GM10266 (cell line): ENCODE measurements at regions not wholly inside any gene's neighbourhood (a gene's known extent, or its start where the extent isn't known, plus 50 kb on each side); places are given as distances from the start of the nearest gene placed in this dataset.
"Not testable (repeated sequence)": the region's sequence is repeated elsewhere in the genome, so short reads cannot be mapped to it uniquely, and the experiment has no call there.

ENCODE experiments used
- DNase-seq: peaks from one replicate; pipeline ENCODE4 v3.0.0; 2012; ENCODE audit errors: extremely low spot score
- TF ChIP-seq, protein P1 (sequence below): IDR thresholded peaks from 2 replicates; pipeline ENCODE4 v1.5.1; 2012; ENCODE audit warnings: mild to moderate bottlenecking, low read depth; ENCODE audit not compliant: control insufficient read depth, insufficient read depth; ENCODE audit errors: missing control alignments

DNA sequence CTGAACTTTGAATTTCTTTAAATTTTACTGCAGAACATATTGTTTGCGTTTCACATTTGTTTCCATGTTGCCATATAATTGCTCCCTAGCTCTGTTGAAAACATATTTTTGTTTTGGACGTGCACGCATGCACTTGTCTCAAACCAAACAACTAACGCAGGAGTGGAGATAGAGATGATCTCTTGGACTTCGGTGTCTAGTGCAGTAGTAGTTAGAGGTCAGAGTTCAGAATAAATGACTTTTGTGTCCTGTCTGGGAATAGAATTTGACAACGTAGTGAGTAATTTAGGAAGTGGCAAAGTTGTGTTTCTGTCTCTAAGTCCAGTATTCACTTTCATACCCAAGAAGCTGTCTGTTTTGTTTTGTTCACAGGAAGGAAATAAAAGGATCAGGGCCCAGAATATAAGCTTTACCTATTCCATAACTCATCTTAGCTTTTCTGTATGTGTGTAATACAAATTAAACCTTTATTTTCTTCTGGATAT is 173.8 kb downstream of the AEBP2 start:
- TF ChIP-seq, protein P1, sequence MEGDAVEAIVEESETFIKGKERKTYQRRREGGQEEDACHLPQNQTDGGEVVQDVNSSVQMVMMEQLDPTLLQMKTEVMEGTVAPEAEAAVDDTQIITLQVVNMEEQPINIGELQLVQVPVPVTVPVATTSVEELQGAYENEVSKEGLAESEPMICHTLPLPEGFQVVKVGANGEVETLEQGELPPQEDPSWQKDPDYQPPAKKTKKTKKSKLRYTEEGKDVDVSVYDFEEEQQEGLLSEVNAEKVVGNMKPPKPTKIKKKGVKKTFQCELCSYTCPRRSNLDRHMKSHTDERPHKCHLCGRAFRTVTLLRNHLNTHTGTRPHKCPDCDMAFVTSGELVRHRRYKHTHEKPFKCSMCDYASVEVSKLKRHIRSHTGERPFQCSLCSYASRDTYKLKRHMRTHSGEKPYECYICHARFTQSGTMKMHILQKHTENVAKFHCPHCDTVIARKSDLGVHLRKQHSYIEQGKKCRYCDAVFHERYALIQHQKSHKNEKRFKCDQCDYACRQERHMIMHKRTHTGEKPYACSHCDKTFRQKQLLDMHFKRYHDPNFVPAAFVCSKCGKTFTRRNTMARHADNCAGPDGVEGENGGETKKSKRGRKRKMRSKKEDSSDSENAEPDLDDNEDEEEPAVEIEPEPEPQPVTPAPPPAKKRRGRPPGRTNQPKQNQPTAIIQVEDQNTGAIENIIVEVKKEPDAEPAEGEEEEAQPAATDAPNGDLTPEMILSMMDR: no peak
- DNase-seq: no peak

DNA sequence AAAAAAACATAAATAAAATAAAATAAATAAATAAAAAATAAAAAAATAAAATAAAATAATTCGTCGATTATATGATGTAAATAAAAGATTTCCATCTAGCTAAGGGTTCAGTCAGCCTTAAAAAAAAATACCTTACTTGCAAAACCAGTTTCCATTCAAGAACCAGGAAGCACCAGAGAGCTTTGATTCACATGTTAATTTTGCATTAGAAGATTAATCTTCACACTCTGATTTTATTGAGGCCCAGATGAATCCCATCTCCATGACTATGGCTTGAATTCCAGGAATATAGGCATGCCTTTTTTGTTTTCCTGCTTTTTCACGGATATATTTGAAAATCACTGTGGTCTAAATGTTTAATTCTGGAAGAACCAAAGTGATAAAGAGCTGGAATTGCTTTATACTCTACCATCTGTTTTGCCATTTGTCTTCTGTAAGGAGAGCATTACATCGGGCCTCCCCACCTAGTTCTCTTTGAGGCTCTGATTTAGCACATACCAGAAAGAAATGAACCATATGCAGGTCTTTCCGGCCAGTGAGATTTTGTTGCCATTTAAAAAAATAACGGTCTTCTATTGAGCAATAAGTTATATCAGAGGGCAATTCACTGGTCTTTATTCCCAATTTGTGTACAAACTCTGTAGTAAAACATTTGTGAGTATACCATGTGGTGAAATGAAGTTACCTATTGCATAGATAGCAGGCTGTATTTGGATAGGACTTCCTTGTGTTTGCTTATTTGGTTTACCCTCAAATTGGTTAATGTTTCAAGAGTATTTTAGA is 175.5 kb downstream of the AEBP2 start:
- no peak for DNase-seq

DNA sequence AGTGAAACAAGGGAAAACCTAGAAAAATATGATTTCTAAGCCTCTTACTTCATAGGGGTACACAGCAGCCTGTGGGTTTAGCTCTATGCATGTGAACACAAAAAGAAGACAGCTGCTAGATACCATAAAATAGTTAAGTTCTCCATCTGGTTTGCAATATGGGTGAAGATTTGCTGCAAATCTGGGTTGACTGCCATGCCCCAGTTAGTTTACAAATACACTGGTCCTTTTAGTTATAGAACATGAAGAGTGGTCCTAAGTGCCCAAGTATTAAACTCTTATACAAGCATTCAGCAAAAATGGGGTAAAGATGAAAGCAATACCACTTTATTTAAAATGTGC is 176.1 kb downstream of the AEBP2 start:
- TF ChIP-seq, protein P1: no peak
- DNase-seq: no peak

More for the DNA sequence above, 175.5 kb downstream of the AEBP2 start:
- TF ChIP-seq, protein P1: no peak

DNA sequence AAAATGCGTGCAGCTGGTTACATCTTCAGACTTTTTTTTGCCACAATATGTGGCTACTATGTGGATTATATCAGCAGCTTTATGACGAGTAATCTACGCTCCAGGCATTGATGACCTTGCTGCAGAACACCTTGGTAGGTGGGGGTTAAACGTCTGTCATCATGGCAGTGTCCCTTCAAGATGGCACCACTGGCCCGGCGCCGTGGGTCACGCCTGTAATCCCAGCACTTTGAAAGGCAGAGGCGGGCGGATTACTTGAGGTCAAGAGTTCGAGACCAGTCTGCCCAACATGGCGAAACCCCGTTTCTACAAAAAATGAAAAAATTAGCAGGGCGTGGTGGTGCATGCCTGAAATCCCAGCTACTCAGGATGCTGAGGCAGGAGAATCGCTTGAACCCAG is 177.5 kb downstream of the AEBP2 start:
- no peak for DNase-seq
- TF ChIP-seq, protein P1: no peak

DNA sequence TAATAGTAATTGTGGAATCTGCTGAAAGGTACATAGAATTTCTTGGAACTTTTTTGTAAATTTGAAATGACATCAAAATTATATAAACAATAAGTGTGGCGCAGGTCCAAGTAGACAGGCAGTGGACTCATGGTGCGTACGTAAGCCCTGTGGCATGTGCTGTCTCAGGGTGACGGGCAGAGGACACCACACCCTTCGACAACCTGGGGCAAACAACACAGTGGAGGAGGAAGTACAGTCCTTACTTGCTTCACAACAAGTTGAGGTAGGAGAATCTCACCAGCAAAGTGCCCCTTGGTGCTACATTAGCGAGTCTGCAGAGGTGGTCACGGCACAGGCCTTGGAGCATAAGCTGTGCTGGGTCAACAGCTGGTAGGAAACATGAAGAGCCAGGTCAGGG is 180.9 kb downstream of the AEBP2 start:
- TF ChIP-seq, protein P1: no peak
- no peak for DNase-seq

DNA sequence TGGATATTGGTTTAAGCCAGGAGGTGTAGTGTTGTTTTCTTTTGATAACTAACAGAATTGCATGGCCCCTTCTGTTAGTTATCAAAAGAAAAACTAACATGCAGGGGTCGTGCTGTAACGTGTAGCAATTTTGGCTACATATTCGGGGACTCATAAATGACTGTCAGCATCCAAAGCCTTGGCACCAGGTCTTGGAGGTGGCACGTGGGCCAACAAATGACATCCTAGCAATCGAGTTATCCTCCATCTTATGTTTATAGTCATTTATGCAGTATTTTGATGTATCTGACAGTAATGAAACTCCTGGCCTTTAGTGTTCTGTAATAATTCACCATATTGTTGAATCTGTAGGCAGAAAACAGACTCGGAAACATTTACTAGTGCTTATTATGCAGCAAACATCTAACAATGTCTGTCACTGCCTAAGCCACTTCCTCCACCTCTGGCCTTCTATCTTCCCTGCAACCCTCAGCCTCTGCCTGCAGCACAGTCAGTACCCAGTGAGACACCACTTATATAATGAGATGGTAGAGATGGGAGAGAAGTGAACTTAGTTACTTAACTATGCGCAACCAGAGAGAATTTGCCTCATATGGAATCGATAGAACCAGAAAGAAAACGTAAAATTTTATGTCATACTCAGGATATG is 184.6 kb downstream of the AEBP2 start:
- TF ChIP-seq, protein P1: no peak

DNA sequence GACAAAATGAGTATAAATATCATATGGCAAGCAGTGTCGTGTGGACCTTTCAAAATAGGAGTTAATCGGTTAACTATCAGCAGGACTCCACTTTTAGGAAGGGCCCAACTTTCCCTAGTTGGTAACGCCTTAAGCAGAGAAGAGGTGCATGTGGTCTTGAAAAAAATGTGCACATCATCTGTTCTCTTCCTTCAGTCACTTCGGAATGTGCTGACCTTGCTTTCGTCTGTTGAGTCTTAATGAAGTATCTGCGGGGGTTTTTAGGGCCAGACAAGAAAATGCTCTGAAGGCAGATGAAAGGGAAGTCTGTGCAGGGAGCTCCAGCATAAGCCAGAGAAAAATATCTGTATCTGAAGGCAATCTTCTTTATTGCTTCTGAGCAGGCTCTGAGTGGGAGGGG is 185.2 kb downstream of the AEBP2 start:
- TF ChIP-seq, protein P1: no peak
- DNase-seq: no peak

More for the DNA sequence above, 184.6 kb downstream of the AEBP2 start:
- no peak for DNase-seq

DNA sequence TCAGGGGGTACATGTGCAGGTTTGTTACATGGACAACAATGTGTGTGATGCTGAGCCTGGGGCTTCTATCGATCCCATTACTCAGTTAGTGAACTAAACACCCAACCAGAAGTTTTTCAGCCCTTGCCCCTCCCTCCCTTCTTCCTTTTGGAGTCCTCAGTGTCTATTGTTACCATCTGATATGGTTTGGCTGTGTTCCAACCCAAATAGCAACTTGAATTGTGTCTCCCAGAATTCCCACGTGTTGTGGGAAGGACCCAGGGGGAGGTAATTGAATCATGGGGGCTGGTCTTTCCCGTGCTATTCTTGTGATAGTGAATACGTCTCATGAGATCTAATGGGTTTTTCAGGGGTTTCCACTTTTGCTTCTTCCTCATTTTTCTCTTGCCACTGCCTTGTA is 186.3 kb downstream of the AEBP2 start:
- not testable (repeated sequence) for DNase-seq
